NOMO-1 treated with dmso at 0.1 percent for 144 hours (cell line): ENCODE measurements at regions not wholly inside any gene's neighbourhood (a gene's known extent, or its start where the extent isn't known, plus 50 kb on each side); places are given as distances from the start of the nearest gene placed in this dataset.

Source experiments
- DNase-seq: peaks from one replicate; lab custom pipeline; 2025; ENCODE audit not compliant: unreplicated experiment; lab: John Stamatoyannopoulos, UW

- DNase-seq: no peak
Observed at GRCh38 chr3:39744746-39745145, 64.7 kb upstream of the MYRIP start.

- DNase-seq: no peak
Observed at GRCh38 chr3:39748002-39748401, 61.4 kb upstream of the MYRIP start.

- no peak for DNase-seq
Observed at GRCh38 chr3:39748763-39749162, 60.6 kb upstream of the MYRIP start.

- no peak for DNase-seq
Observed at GRCh38 chr3:39750712-39751111, 58.7 kb upstream of the MYRIP start.

GRCh38 chr3:39751286-39751685, 58.1 kb upstream of the MYRIP start:
- no peak for DNase-seq

- DNase-seq: no peak
Observed at GRCh38 chr3:39752019-39752637, 57.3 kb upstream of the MYRIP start.

GRCh38 chr3:39752751-39753150, 56.7 kb upstream of the MYRIP start:
- no peak for DNase-seq

GRCh38 chr3:39753391-39753790, 56.0 kb upstream of the MYRIP start:
- DNase-seq: no peak

- no peak for DNase-seq
Observed at GRCh38 chr3:39754549-39754948, 54.9 kb upstream of the MYRIP start.

GRCh38 chr3:39755100-39755499, 54.3 kb upstream of the MYRIP start:
- no peak for DNase-seq

GRCh38 chr3:39757307-39757706, 52.1 kb upstream of the MYRIP start:
- DNase-seq: no peak
